Retina (tissue), 1 donor: ENCODE measurements at regions not wholly inside any gene's neighbourhood (a gene's known extent, or its start where the extent isn't known, plus 50 kb on each side); places are given as distances from the start of the nearest gene placed in this dataset.

Source experiments
- DNase-seq: peaks from one replicate; pipeline ENCODE4 v3.0.0-alpha.2; 2016

DNA sequence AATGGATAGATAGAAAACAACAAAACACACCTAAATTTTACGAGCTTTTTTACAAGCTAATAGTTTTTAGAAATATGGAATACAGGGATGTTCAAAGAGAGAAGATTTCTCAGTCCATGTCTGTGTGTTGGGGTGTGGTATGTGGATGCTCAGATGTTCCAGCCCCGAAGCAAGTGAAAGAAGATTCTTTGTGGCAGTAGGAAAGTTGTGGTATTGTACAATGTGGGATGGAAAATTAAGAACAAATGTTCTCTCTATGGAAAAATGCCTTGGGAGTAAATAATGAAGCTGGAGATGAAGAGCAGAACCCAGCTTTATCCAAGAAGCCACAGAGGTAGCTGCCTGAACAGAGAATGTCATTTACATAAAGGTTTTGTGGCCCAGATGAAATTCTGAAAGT, 150.3 kb upstream of the PRKD1 start:
- DNase-seq: no peak

GRCh38 chr14:30078811-30079402, 151.3 kb upstream of the PRKD1 start:
- DNase-seq: no peak

DNA sequence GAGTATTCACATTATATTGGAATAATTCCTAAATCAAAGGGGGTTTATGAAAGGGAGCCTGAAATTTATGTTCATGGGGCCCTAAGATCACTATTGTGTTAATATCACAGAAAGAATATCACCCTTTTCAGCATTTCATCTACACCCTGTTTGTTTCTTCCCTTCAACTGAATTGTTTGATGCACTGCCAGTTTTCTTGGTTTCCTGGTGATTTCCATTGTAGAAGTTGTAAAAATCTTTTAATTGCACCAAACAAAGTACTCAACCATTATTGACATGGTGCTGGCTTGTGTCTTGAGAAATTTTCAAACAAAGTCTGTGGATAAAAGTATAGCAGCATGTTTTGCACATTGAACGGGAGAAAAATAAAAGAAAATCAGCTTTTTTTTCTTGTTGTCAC, 154.8 kb upstream of the PRKD1 start:
- no peak for DNase-seq

DNA sequence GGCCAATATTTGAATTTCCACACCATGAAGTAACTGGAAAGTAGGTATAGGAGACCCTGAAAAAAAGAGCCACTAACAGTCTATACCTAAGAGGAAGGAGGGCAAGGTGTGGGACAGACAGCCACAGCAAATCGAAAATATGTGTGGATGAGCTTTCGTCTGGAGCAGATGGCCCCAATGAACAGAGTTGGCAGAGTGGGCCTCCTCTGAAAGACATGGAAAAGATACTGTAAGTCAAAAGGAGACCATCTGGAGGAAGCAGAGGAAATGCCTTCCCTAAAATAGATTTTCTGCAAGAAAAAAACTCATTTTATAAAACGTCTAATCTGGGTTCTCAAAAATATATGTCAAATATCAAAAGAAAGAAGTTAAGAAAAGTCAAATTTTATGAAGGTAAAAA, 157.2 kb upstream of the PRKD1 start:
- no peak for DNase-seq

- DNase-seq: no peak
Measured at GRCh38 chr14:30085943-30086342, 158.3 kb upstream of the PRKD1 start.

DNA sequence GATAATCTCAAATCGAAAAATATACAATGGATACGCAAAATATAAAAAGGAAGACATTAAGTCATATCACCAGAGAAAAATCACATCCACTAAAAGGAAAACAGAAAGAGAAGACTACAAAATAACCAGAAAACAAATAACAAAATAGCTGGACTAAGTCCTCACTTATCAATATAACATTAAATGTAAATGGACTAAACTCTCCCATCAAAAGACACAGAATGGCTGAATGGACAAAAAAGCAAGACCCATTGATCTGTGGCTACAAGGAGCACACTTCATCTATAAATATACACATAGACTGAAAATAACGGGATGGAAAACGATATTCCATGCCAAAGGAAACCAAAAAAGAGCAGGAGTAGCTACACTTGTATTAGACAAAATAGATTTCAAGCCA, 161.0 kb upstream of the PRKD1 start:
- DNase-seq: no peak

DNA sequence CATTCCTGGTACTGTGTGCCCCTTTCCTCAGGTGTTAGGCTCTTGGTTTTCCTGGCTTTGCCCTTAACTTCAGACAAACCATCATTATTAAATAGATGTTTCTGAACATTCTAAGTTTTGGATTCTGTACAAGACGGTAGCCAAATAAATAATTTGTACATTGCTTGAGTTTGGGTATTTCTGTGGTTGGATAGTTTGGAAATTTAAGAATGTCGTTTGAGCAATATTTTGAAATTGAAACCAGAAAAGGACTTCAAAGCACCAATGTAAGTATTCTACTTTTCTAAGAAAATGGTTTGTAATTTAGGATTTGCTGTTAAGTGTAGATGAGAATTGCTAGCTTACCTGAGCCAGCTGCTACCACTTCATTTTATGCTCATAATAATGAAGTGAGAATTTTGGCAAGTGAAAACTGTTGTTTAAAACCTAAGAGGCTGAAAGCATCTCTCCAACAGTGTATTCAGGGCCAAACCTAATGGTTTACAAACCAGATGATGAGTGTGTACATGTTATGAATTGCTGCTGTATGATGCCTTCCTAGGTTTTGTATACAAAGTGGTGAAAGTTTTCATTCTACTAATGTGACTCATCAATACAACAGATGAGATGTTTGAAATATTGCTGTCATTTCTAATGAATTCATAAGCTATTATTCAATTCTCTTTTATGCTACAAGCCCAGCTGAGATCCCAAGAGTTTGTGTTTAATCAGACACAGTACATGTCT, 181.5 kb upstream of the PRKD1 start:
- no peak for DNase-seq

GRCh38 chr14:30114051-30114450, 186.4 kb upstream of the PRKD1 start:
- DNase-seq: no peak

- DNase-seq: no peak
Measured at GRCh38 chr14:30115756-30116155, 188.1 kb upstream of the PRKD1 start.

DNA sequence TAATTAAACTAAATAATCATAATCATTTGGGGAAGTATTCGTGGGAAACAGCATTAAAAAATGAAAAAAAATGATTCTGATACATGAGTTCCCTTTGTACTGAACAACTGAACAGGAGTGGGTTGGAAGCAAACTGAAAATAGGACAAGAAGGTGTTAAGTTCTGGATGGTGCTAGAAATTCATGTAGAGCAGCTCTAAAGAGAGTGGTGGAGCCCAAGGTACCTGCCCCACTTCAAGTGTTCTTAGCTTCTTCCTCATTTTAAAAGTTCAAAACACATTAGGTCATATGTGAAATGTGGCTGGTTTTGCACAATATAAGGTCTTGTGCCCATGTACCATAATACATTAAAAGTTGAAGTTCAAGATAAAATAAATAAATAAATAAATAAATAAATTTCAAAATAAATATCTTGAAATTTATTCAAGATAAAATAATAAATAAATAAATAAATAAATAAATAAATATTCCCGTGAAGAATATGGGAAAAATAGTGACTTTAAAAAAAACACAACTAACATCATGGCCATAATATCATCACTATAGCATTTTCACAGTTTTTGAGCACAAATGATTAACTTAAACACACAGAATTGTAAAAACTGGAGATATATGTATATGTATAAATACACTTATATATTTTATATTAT, 191.5 kb upstream of the PRKD1 start:
- no peak for DNase-seq

- no peak for DNase-seq
Measured at GRCh38 chr14:30125322-30125979, 197.8 kb upstream of the PRKD1 start.

DNA sequence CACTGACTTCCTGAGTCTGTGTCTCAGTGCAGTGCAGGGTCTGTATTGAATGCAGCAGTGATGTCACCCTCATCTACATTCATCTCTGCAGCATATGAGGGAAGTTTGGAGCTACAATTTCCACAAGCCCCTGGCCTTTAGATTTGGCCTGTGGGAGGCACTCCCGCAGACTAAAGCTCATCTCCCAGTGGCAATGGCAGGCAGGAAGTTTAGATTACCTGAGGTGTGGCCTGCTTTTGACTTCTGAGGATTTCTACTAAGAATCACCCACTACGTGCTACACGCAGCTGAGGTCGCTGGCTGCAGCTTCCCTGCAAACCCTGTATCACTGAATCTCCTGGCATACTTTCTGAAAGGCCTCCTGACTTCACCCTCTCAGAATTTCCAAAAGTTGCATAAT, 202.2 kb upstream of the PRKD1 start:
- DNase-seq: no peak

GRCh38 chr14:30131581-30132097, 204.0 kb upstream of the PRKD1 start:
- DNase-seq: no peak

- DNase-seq: no peak
Measured at GRCh38 chr14:30132196-30132595, 204.5 kb upstream of the PRKD1 start.

DNA sequence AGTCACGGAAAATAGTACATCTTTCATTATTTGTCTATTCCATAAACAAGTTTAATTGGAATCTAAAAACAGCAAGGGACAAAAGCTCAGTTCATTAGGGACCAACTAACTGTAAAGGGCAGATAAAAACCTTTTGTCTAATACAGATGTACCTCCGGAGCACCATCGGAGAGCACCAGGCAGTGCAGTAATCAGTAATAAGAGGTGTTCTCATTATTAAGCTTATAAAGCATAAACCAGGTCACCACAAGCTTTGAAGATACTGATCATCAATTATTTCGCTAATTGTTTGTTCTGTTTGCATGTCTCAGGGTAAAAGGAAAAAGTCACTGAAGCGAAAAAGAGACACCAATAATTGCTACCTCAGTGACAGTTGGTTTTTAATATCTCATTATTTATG, 207.3 kb upstream of the PRKD1 start:
- peak; percentile 57 for DNase-seq

GRCh38 chr14:30138567-30138966, 210.9 kb upstream of the PRKD1 start:
- no peak for DNase-seq

GRCh38 chr14:30142216-30142615, 214.6 kb upstream of the PRKD1 start:
- no peak for DNase-seq

DNA sequence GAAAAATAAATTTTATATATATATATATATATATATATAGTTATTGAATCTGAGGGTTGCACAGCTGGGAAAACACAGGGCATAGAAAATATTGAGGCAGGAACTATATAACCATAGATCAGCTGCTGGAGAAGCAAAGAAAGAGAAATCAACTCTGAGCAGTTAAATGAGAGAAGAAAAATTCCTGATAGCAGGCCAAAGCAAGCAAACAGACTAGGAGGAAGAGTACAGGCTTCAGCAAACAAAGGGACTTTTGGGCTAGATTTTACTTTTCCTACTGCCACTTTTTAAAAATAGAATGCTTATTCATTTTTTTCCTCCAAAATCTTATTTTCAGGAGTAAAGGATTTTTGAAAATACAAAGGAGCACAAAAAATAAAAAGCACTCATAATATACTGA, 216.0 kb upstream of the PRKD1 start:
- DNase-seq: no peak

DNA sequence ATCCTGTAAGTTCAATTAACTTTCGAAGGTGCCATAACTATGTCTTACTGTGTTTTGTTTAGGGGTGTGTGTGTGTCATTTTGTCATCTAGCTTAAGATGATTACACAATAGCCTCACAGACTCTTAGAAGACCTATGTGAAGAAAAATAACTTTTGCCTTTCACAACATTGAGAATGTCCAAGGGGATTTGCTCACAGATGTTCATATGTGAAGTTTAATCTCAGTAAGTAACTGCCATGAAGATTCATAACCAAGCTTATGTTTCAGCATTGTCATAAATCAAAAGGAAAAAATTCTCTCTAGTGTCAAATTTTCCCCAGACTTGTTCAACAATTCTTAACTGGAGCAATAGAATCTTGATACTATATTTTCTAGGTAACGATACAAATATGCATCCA, 226.1 kb upstream of the PRKD1 start:
- DNase-seq: no peak

GRCh38 chr14:30156571-30156970, 228.9 kb upstream of the PRKD1 start:
- DNase-seq: peak; percentile 72

GRCh38 chr14:30158299-30158698, 230.7 kb upstream of the PRKD1 start:
- no peak for DNase-seq

GRCh38 chr14:30159374-30159773, 231.7 kb upstream of the PRKD1 start:
- no peak for DNase-seq

- no peak for DNase-seq
Measured at GRCh38 chr14:30160608-30161007, 233.0 kb upstream of the PRKD1 start.

DNA sequence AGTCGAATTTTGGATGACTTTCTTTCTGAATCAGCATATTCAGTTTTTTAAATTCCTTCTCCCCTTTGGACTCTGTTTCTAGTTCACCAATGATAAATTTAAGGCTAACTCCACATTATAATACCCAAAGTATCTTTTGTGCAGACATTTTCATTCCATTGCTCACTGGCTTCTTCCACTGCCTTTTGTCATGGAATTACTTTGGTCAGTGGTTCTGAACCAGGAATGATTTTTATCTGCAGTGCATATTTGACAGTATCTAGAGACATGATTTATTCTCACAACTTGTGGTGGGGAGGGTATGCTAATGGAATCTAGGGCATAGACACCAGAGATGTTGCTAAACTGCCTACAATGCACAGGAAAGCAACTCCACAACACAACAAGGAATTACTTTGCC, 234.4 kb upstream of the PRKD1 start:
- DNase-seq: no peak
